Activated B cell treated with CpG ODN at 0.5 μM for 24 hours (primary cell): ENCODE measurements at regions not wholly inside any gene's neighbourhood (a gene's known extent, or its start where the extent isn't known, plus 50 kb on each side); places are given as distances from the start of the nearest gene placed in this dataset.

Source experiments
- ATAC-seq: fragments of 200-7000 bp; cut with Tn5 transposase; one replicate; pipeline ENCODE4 v1.10.0; 2021; ENCODE audit warnings: low read depth, mild to moderate bottlenecking, moderate library complexity
- CTCF ChIA-PET: fragments of 350-600 bp; sonication (Branson Sonifier 250); formaldehyde crosslinking; loops from one replicate; lab custom pipeline; 2021; ENCODE audit warnings: antibody characterized with exemption; lab: Charles Lee
- POLR2A ChIA-PET: fragments of 350-600 bp; sonication (Branson Sonifier 250); formaldehyde crosslinking; loops from one replicate; lab custom pipeline; 2021; ENCODE audit warnings: antibody characterized with exemption; lab: Charles Lee
- DNase-seq: peaks from one replicate; pipeline ENCODE4 v3.0.0; 2022
- H3K27ac Mint-ChIP-seq: one replicate; pipeline ENCODE4 v1.8.0; 2020; ENCODE audit warnings: mixed read lengths
- H3K27me3 Mint-ChIP-seq: one replicate; pipeline ENCODE4 v1.8.0; 2021; ENCODE audit warnings: mixed read lengths
- H3K36me3 Mint-ChIP-seq: one replicate; pipeline ENCODE4 v1.8.0; 2021; ENCODE audit warnings: low read depth, mixed read lengths
- H3K4me1 Mint-ChIP-seq: one replicate; pipeline ENCODE4 v1.8.0; 2021; ENCODE audit warnings: mixed read lengths
- H3K4me3 Mint-ChIP-seq: one replicate; pipeline ENCODE4 v1.8.0; 2020; ENCODE audit warnings: mild to moderate bottlenecking, mixed read lengths
- H3K9me3 Mint-ChIP-seq: one replicate; pipeline ENCODE4 v1.8.0; 2020; ENCODE audit warnings: mixed read lengths
- intact Hi-C: fragments of 100-400 bp; cut with micrococcal nuclease; formaldehyde crosslinking; loops from one replicate; pipeline ENCODE4 v1.15.1; 2024
- TF ChIP-seq, protein P1 (sequence below): fragments of 200-600 bp; IDR thresholded peaks from one replicate; pipeline ENCODE4 v1.8.0; 2022; ENCODE audit warnings: antibody characterized with exemption, mild to moderate bottlenecking

DNA sequence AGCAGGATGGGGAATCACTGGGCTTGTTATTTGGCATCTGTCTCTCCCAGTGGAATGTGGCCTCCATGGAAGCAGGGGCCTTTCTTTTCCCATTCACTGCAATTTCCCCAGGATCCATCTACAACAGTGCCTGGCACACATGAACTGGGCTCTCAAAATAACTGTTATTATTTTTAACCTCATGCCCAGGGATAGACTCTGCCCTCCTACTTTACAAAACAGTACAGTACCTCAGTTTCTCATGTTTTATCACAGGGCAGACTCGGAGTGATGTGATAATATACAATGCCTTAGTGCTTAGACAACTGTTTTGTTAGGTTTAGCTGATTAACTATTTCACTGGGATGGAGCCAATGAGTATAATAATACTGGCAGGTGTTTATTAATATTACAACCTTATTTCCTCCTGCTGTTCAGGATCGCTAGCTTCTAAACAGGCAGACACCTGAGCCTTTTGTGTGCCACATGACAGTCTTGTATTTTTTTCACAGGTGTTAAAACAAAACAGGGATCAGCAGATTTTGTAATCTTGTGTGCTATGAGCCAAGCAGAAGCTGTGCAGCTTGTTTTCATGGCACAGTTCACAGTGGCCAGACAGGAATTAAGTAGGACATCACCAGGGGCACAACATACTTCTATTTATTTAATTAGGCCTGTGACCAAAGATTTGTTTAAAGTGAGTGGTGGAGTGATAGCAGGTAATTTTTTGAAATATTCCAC is 157.7 kb upstream of the EYA4 start:
- POLR2A ChIA-PET = no interaction called here
- no peaks in the 10 kb centered on the region for H3K27me3 Mint-ChIP-seq
- no peak for DNase-seq
- TF ChIP-seq, protein P1, sequence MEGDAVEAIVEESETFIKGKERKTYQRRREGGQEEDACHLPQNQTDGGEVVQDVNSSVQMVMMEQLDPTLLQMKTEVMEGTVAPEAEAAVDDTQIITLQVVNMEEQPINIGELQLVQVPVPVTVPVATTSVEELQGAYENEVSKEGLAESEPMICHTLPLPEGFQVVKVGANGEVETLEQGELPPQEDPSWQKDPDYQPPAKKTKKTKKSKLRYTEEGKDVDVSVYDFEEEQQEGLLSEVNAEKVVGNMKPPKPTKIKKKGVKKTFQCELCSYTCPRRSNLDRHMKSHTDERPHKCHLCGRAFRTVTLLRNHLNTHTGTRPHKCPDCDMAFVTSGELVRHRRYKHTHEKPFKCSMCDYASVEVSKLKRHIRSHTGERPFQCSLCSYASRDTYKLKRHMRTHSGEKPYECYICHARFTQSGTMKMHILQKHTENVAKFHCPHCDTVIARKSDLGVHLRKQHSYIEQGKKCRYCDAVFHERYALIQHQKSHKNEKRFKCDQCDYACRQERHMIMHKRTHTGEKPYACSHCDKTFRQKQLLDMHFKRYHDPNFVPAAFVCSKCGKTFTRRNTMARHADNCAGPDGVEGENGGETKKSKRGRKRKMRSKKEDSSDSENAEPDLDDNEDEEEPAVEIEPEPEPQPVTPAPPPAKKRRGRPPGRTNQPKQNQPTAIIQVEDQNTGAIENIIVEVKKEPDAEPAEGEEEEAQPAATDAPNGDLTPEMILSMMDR = no peak
- no peak for ATAC-seq
- intact Hi-C loops = no loop called here
- CTCF ChIA-PET = no interaction called here
- no peaks in the 10 kb centered on the region for H3K36me3 Mint-ChIP-seq
- H3K9me3 Mint-ChIP-seq = peaks cover 3% of the 10 kb centered on the region
- H3K27ac Mint-ChIP-seq = no peak overlapping the region
- no peaks in the 10 kb centered on the region for H3K4me1 Mint-ChIP-seq
- H3K4me3 Mint-ChIP-seq = no peak overlapping the region

DNA sequence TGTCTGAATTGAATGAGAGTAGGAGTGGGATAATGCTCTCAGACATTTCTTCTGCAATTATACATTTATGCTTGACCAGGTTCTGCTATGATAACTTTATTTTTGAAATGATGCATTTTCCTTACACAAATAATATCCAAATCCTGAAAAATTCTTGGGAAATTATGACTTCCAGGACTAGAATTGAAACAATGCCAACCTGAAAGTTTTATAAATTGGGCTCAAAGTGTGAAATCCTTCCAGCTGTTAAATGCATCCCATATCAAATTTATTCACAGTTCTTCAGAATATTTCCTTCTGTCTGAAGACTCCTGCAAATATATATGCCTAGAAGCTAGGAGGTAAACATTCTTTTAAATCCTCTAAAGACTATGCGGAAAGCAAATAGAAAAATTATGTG is 155.7 kb upstream of the EYA4 start:
- no peaks in the 10 kb centered on the region for H3K36me3 Mint-ChIP-seq
- CTCF ChIA-PET = no interaction called here

DNA sequence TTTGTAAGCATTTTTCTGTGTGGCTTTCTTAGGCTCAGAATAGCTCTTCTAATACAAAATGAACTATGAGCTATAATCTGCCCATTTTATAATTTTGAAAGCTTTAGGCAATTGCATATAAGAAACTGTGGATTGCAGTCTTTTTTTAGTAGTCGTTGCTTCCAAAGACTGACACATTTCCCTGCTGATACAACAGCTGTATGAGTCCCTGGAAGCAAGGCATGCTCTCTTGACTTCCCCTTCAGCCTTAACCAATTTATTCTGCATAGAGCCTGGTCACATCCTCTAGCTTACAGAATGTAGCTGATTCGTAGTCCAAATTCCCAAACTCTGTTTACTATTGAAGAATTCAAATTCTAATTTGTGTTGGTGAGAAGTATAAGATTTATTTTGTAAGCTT is 155.3 kb upstream of the EYA4 start:
- no peak overlapping the region for H3K27ac Mint-ChIP-seq
- H3K36me3 Mint-ChIP-seq = no peaks in the 10 kb centered on the region
- TF ChIP-seq, protein P1 = no peak
- no peaks in the 10 kb centered on the region for H3K4me1 Mint-ChIP-seq
- no peak for DNase-seq
- no peaks in the 10 kb centered on the region for H3K27me3 Mint-ChIP-seq
- intact Hi-C loops = no loop called here
- ChIA-PET POLR2A (no interaction called here), CTCF (no interaction called here)
- H3K9me3 Mint-ChIP-seq = peaks cover 3% of the 10 kb centered on the region
- no peak for ATAC-seq
- no peak overlapping the region for H3K4me3 Mint-ChIP-seq

More for the DNA sequence above, 155.7 kb upstream of the EYA4 start:
- Mint-ChIP-seq H3K4me3 (no peak overlapping the region), H3K4me1 (no peaks in the 10 kb centered on the region), H3K9me3 (peaks cover 3% of the 10 kb centered on the region), H3K27me3 (no peaks in the 10 kb centered on the region), H3K27ac (no peak overlapping the region)
- intact Hi-C loops = no loop called here
- TF ChIP-seq, protein P1 = no peak
- DNase-seq (no peak), ATAC-seq (no peak)
- POLR2A ChIA-PET = no interaction called here

DNA sequence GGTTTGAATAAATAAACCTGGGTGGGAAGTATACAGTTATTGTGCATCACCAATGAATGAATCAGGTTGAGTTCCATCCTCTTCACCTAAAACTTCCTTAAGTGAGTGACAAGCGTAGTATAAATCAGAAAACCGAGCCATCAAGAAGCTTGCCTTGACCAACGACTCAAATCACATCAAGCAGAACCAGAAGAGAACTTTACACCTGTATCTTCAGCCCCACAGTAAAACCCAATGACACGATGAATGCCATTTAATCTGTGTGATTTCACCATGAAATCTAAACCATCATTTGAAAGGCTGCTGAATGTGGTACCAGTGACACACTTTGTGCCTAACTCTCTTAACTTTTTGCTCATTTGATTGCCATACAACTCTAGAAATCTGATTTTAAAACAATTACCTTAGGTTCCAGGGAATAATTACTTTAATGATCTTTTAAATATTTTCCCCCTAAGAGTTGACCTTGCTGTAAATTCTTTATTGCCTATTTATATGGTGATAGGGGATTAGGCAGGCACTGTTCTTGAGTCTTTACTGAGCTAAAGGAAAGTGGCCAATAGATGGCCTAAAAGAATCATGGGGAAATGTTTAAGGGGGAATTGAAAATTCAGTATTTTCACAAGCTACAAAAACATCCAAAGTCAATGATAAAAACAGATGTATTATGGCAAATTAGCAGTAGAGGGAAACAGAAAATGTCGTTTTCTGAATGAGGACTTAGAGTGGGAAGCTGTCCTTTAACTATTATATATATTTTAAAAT is 152.0 kb upstream of the EYA4 start:
- Mint-ChIP-seq H3K4me3 (no peak overlapping the region), H3K9me3 (no peaks in the 10 kb centered on the region), H3K27me3 (no peaks in the 10 kb centered on the region), H3K36me3 (no peaks in the 10 kb centered on the region), H3K4me1 (no peaks in the 10 kb centered on the region), H3K27ac (no peak overlapping the region)
- CTCF ChIA-PET = no interaction called here
- TF ChIP-seq, protein P1 = no peak
- POLR2A ChIA-PET = no interaction called here
- intact Hi-C loops = no loop called here
- ATAC-seq (no peak), DNase-seq (no peak)

DNA sequence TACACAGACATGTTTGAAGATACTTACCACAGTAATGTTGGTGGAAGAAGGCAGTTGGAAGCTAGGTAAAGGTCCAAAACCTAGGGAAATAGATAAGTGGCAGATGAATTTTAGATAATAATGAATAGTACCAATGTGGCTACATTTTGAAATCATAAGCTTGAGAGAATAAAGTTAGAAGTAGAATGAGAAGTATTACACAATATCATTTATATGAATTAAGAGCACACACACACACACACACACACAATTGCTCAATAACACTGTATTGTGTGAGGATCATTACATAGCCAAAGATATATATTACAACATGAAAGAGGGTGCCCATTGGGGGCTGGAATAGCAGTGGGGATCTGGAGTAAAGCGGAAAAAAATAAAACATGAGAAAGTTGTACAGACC is 149.0 kb upstream of the EYA4 start:
- TF ChIP-seq, protein P1 = no peak
- ATAC-seq (no peak), DNase-seq (no peak)
- Mint-ChIP-seq H3K27ac (no peak overlapping the region), H3K9me3 (no peaks in the 10 kb centered on the region), H3K27me3 (no peaks in the 10 kb centered on the region), H3K36me3 (no peaks in the 10 kb centered on the region), H3K4me1 (no peaks in the 10 kb centered on the region), H3K4me3 (no peak overlapping the region)
- POLR2A ChIA-PET = no interaction called here
- intact Hi-C loops = no loop called here
- CTCF ChIA-PET = no interaction called here
